CD14-positive monocyte (primary cell): ENCODE measurements at regions not wholly inside any gene's neighbourhood (a gene's known extent, or its start where the extent isn't known, plus 50 kb on each side); places are given as distances from the start of the nearest gene placed in this dataset.

Source experiments
- DNase-seq, 3 donors: peaks; one replicate each; pipeline ENCODE4 v3.0.0-alpha.2; 2011 to 2022
- H2AFZ ChIP-seq: 2 replicates; pipeline ENCODE4 v1.6.0; 2012; ENCODE audit warnings: mild to moderate bottlenecking, low read depth, low read length, inconsistent platforms; ENCODE audit not compliant: insufficient read depth, poor library complexity, severe bottlenecking
- H3K27ac ChIP-seq, 2 donors: 1 replicate in 1 of 2; 2 replicates in 1 of 2; pipeline ENCODE4 v1.5.1; 2012 to 2013; ENCODE audit warnings: low read length in 2 of 2, control low read depth in 1 of 2, inconsistent platforms in 1 of 2, low read depth in 1 of 2, mild to moderate bottlenecking in 1 of 2
- H3K27me3 ChIP-seq, 2 donors: one replicate each; pipeline versions ENCODE4 v1.6.0 to v1.6.1; 2011 to 2013; ENCODE audit warnings: low read length in 2 of 2; ENCODE audit not compliant: control insufficient read depth in 2 of 2, insufficient read depth in 2 of 2
- H3K36me3 ChIP-seq, 2 donors: replicated peaks in 1 of 2; 1 replicate in 1 of 2; 2 replicates in 1 of 2; pipeline versions ENCODE4 v1.5.1 to v1.6.1; 2012 to 2013; ENCODE audit warnings: low read length in 2 of 2, control low read depth in 1 of 2, inconsistent platforms in 1 of 2, mild to moderate bottlenecking in 1 of 2; ENCODE audit not compliant: insufficient read depth in 2 of 2, control insufficient read depth in 1 of 2
- H3K4me1 ChIP-seq, 2 donors: 1 replicate in 1 of 2; 2 replicates in 1 of 2; pipeline versions ENCODE4 v1.5.1 to v1.6.1; 2012 to 2013; ENCODE audit warnings: low read length in 2 of 2, control low read depth in 1 of 2, inconsistent platforms in 1 of 2, mild to moderate bottlenecking in 1 of 2, moderate library complexity in 1 of 2; ENCODE audit not compliant: insufficient read depth in 2 of 2, control insufficient read depth in 1 of 2
- H3K4me2 ChIP-seq: replicated peaks from 2 replicates; pipeline ENCODE3; 2012; ENCODE audit warnings: low read length, moderate library complexity, mild to moderate bottlenecking; ENCODE audit not compliant: poor library complexity, severe bottlenecking; ENCODE audit errors: extremely low read depth
- H3K4me3 ChIP-seq, 3 experiments: fragments of 200-600 bp in 1 of 3; sonication (generic) in 1 of 3; replicated peaks in 1 of 3; 1 replicate in 2 of 3; 2 replicates in 1 of 3; pipeline ENCODE4 v1.5.1; 2011 to 2013; ENCODE audit warnings: low read length in 3 of 3, mild to moderate bottlenecking in 3 of 3, control low read depth in 2 of 3, low read depth in 2 of 3, inconsistent platforms in 1 of 3, moderate library complexity in 1 of 3
- H3K79me2 ChIP-seq: 2 replicates; pipeline ENCODE4 v1.6.0; 2012; ENCODE audit warnings: mild to moderate bottlenecking, control low read depth, inconsistent platforms, low read length, moderate library complexity; ENCODE audit not compliant: insufficient read depth
- H3K9ac ChIP-seq: 2 replicates; pipeline ENCODE4 v1.6.0; 2017; ENCODE audit warnings: low read length, mild to moderate bottlenecking; ENCODE audit not compliant: insufficient read depth, poor library complexity, severe bottlenecking
- H3K9me3 ChIP-seq, 2 donors: replicated peaks in 1 of 2; 1 replicate in 1 of 2; 2 replicates in 1 of 2; pipeline versions ENCODE4 v1.5.1 to v1.6.1; 2012 to 2013; ENCODE audit warnings: low read length in 2 of 2, control low read depth in 1 of 2; ENCODE audit not compliant: control insufficient read depth in 1 of 2, insufficient read depth in 1 of 2
- H4K20me1 ChIP-seq: 2 replicates; pipeline ENCODE4 v1.6.0; 2012; ENCODE audit warnings: mild to moderate bottlenecking, low read length, control low read depth, moderate library complexity; ENCODE audit not compliant: insufficient read depth
- H3K27ac Mint-ChIP-seq, 7 donors: one replicate each; pipeline ENCODE4 v1.8.0; 2020; ENCODE audit warnings: mild to moderate bottlenecking in 7 of 7, mixed read lengths in 7 of 7, moderate library complexity in 6 of 7, inconsistent platforms in 2 of 7
- H3K27me3 Mint-ChIP-seq, 3 donors: one replicate each; pipeline ENCODE4 v1.8.0; 2021 to 2022; ENCODE audit warnings: low read depth in 3 of 3, mild to moderate bottlenecking in 3 of 3, mixed read lengths in 3 of 3, moderate library complexity in 3 of 3, inconsistent platforms in 1 of 3
- H3K36me3 Mint-ChIP-seq, 2 donors: one replicate each; pipeline ENCODE4 v1.8.0; 2020; ENCODE audit warnings: mixed read lengths in 2 of 2, inconsistent platforms in 1 of 2, mild to moderate bottlenecking in 1 of 2
- H3K4me1 Mint-ChIP-seq: one replicate; pipeline ENCODE4 v1.8.0; 2020; ENCODE audit warnings: mild to moderate bottlenecking, mixed read lengths
- H3K4me3 Mint-ChIP-seq, 2 donors: one replicate each; pipeline ENCODE4 v1.8.0; 2020; ENCODE audit warnings: mild to moderate bottlenecking in 2 of 2, mixed read lengths in 2 of 2, moderate library complexity in 1 of 2
- H3K9me3 Mint-ChIP-seq, 7 donors: one replicate each; pipeline ENCODE4 v1.8.0; 2020 to 2022; ENCODE audit warnings: mixed read lengths in 7 of 7, mild to moderate bottlenecking in 6 of 7, moderate library complexity in 6 of 7, inconsistent platforms in 2 of 7
- CTCF ChIP-seq: fragments of 200-600 bp; IDR thresholded peaks from one replicate; pipeline ENCODE4 v1.8.0; 2022; ENCODE audit warnings: antibody characterized with exemption, mild to moderate bottlenecking
- WGBS: methylation state at CpG from one replicate; pipeline ENCODE4 v1.1.5; 2013; ENCODE audit warnings: missing lambda C conversion rate; ENCODE audit not compliant: insufficient coverage; 5-methylcytosine and 5-hydroxymethylcytosine counted together
- intact Hi-C, 2 donors: fragments of 100-400 bp; cut with micrococcal nuclease; formaldehyde crosslinking; loops; one replicate each; pipeline versions ENCODE4 v1.15.0 to v1.15.1; 2023

GRCh38 chr16:61480250-61480649 lies 556.0 kb downstream of the CDH8 start:
- peaks cover 0 to 8% (median 0%) of the 10 kb centered on the region in 7 donors for H3K9me3 Mint-ChIP-seq

GRCh38 chr16:61471737-61472136 lies 564.5 kb downstream of the CDH8 start:
- peaks cover 0 to 2% (median 0%) of the 10 kb centered on the region in 3 donors for H3K27me3 Mint-ChIP-seq
- H3K4me3 ChIP-seq = no peak overlapping the region
- peaks cover 0 to 27% of the 10 kb centered on the region in 2 donors for H3K9me3 ChIP-seq
- H4K20me1 ChIP-seq = no peaks in the 10 kb centered on the region
- H3K27ac ChIP-seq = no peak overlapping the region
- no peaks in the 10 kb centered on the region for H3K27me3 ChIP-seq
- H3K9me3 Mint-ChIP-seq = peaks cover 0 to 20% (median 7%) of the 10 kb centered on the region in 7 donors
- TF ChIP-seq CTCF = no peak
- no peaks in the 10 kb centered on the region for H3K36me3 Mint-ChIP-seq
- H3K79me2 ChIP-seq = no peaks in the 10 kb centered on the region
- no peaks in the 10 kb centered on the region for H3K4me1 Mint-ChIP-seq
- no peaks in the 10 kb centered on the region for H3K36me3 ChIP-seq
- no peak overlapping the region for H3K4me2 ChIP-seq
- H3K9ac ChIP-seq = no peak overlapping the region
- H3K4me3 Mint-ChIP-seq = no peak overlapping the region
- DNase-seq = no peak
- H3K4me1 ChIP-seq = no peaks in the 10 kb centered on the region
- no peak overlapping the region for H3K27ac Mint-ChIP-seq
- intact Hi-C loops = no loop called here
- H2AFZ ChIP-seq = no peak overlapping the region

More at GRCh38 chr16:61480250-61480649, 556.0 kb downstream of the CDH8 start:
- Mint-ChIP-seq H3K4me1 (no peaks in the 10 kb centered on the region), H3K27ac (no peak overlapping the region), H3K27me3 (peaks cover 0 to 1% (median 0%) of the 10 kb centered on the region in 3 donors), H3K4me3 (no peak overlapping the region), H3K36me3 (no peaks in the 10 kb centered on the region)
- no CpG with 5 or more reads among the region's 1 CpG for WGBS
- Histone ChIP-seq H3K4me2 (no peak overlapping the region), H3K79me2 (no peaks in the 10 kb centered on the region), H3K9ac (no peak overlapping the region), H3K4me1 (no peaks in the 10 kb centered on the region), H3K4me3 (no peak overlapping the region), H3K36me3 (no peaks in the 10 kb centered on the region), H3K27me3 (no peaks in the 10 kb centered on the region), H4K20me1 (no peaks in the 10 kb centered on the region), H3K27ac (no peak overlapping the region), H2AFZ (no peak overlapping the region), H3K9me3 (no peaks in the 10 kb centered on the region)
- no peak for DNase-seq
- intact Hi-C loops = no loop called here
- no peak for TF ChIP-seq CTCF
